Germinal center (tissue), 1 donor: ENCODE measurements at regions not wholly inside any gene's neighbourhood (a gene's known extent, or its start where the extent isn't known, plus 50 kb on each side); places are given as distances from the start of the nearest gene placed in this dataset.

Experiments used
- DNase-seq: peaks from one replicate; pipeline ENCODE4 v3.0.0; 2012; ENCODE audit warnings: mixed read lengths, low spot score

GRCh38 chr2:15780234-15780633, 160.1 kb upstream of the MYCN start:
- DNase-seq: no peak

- DNase-seq: no peak
Observed at GRCh38 chr2:15780912-15781574, 159.3 kb upstream of the MYCN start.

GRCh38 chr2:15782009-15782751, 158.2 kb upstream of the MYCN start:
- DNase-seq: no peak

GRCh38 chr2:15782769-15783294, 157.5 kb upstream of the MYCN start:
- DNase-seq: no peak

GRCh38 chr2:15783489-15783888, 156.9 kb upstream of the MYCN start:
- no peak for DNase-seq

- no peak for DNase-seq
Observed at GRCh38 chr2:15784106-15784885, 156.1 kb upstream of the MYCN start.

GRCh38 chr2:15784886-15785801, 155.2 kb upstream of the MYCN start:
- DNase-seq: no peak

GRCh38 chr2:15786003-15786654, 154.2 kb upstream of the MYCN start:
- DNase-seq: no peak

- DNase-seq: no peak
Observed at GRCh38 chr2:15786901-15787300, 153.4 kb upstream of the MYCN start.

GRCh38 chr2:15787535-15788454, 152.6 kb upstream of the MYCN start:
- no peak for DNase-seq

- DNase-seq: no peak
Observed at GRCh38 chr2:15788455-15788829, 151.9 kb upstream of the MYCN start.

GRCh38 chr2:15788830-15789229, 151.5 kb upstream of the MYCN start:
- DNase-seq: no peak

- DNase-seq: no peak
Observed at GRCh38 chr2:15789381-15790062, 150.8 kb upstream of the MYCN start.

GRCh38 chr2:15790326-15790725, 150.0 kb upstream of the MYCN start:
- DNase-seq: no peak

- no peak for DNase-seq
Observed at GRCh38 chr2:15790838-15791237, 149.5 kb upstream of the MYCN start.

- no peak for DNase-seq
Observed at GRCh38 chr2:15791294-15791693, 149.1 kb upstream of the MYCN start.

GRCh38 chr2:15792331-15792730, 148.0 kb upstream of the MYCN start:
- no peak for DNase-seq

GRCh38 chr2:15793078-15793913, 147.1 kb upstream of the MYCN start:
- DNase-seq: no peak

- DNase-seq: no peak
Observed at GRCh38 chr2:15793978-15794377, 146.4 kb upstream of the MYCN start.
